HCT116 (cell line): ENCODE measurements at regions not wholly inside any gene's neighbourhood (a gene's known extent, or its start where the extent isn't known, plus 50 kb on each side); places are given as distances from the start of the nearest gene placed in this dataset.

ENCODE experiments used
- ATAC-seq: fragments of 200-7000 bp; cut with Tn5 transposase; 2 replicates; pipeline ENCODE4 v1.9.1; 2020; ENCODE audit warnings: mild to moderate bottlenecking, moderate library complexity
- BruUV-seq: library from RNA; stranded (reverse); fragments of 400-500 nt; replicated peaks from 2 replicates; lab custom pipeline; 2021; lab: Mats Ljungman, UMichigan
- CTCF ChIA-PET: fragments of 300-600 bp; sonication (Branson Sonifier 250); formaldehyde crosslinking; loops from one replicate; lab custom pipeline; 2021; ENCODE audit warnings: antibody characterized with exemption; lab: Charles Lee
- POLR2A ChIA-PET: fragments of 300-600, 350-600 bp; sonication (Branson Sonifier 250); formaldehyde crosslinking; loops from one replicate; lab custom pipeline; 2021; ENCODE audit warnings: antibody characterized with exemption; lab: Charles Lee
- RAD21 ChIA-PET, 2 experiments: fragments of 300-600 bp; sonication (Branson Sonifier 250); formaldehyde crosslinking; loops; one replicate each; lab custom pipeline; 2023; ENCODE audit warnings: low total read pairs in 2 of 2; ENCODE audit not compliant: uncharacterized antibody in 2 of 2, unreplicated experiment in 2 of 2, low non-redundant PET in 1 of 2; lab: Charles Lee
- DNase-seq: peaks from one replicate; pipeline ENCODE4 v3.0.0-alpha.2; 2010; ENCODE audit warnings: low read depth, low spot score
- H2AFZ ChIP-seq: fragments of 200-600 bp; shearing (Covaris generic), sonication (generic); 2 replicates; pipeline ENCODE4 v1.6.1; 2017; ENCODE audit warnings: low read depth, mixed run types, mixed read lengths, antibody characterized with exemption, low read length; ENCODE audit not compliant: poor library complexity, severe bottlenecking
- H3K27ac ChIP-seq: 2 replicates; pipeline ENCODE4 v1.5.1; 2012; ENCODE audit warnings: low read depth, low read length
- H3K27me3 ChIP-seq: fragments of 200-600 bp; sonication (generic); 2 replicates; pipeline ENCODE4 v1.6.1; 2016; ENCODE audit warnings: mixed run types, low read length, mixed read lengths; ENCODE audit not compliant: insufficient read depth
- H3K36me3 ChIP-seq, 2 experiments: fragments of 200-500 bp in 1 of 2; fragments of 200-600 bp in 1 of 2; sonication (Bioruptor generic) in 1 of 2; sonication (generic) in 1 of 2; 2 replicates each; pipeline versions ENCODE4 v1.5.1 to v1.6.1; 2014 to 2016; ENCODE audit warnings: low read length in 2 of 2, inconsistent platforms in 1 of 2, mixed read lengths in 1 of 2, mixed run types in 1 of 2; ENCODE audit not compliant: insufficient read depth in 2 of 2, control insufficient read depth in 1 of 2
- H3K4me1 ChIP-seq, 2 experiments: fragments of 200-600 bp in 1 of 2; sonication (generic) in 1 of 2; 2 replicates each; pipeline versions ENCODE4 v1.5.1 to v1.6.1; 2012 to 2017; ENCODE audit warnings: low read length in 2 of 2, inconsistent platforms in 1 of 2, mild to moderate bottlenecking in 1 of 2, mixed read lengths in 1 of 2, mixed run types in 1 of 2, moderate library complexity in 1 of 2; ENCODE audit not compliant: insufficient read depth in 2 of 2, control insufficient read depth in 1 of 2
- H3K4me2 ChIP-seq: fragments of 200-600 bp; sonication (generic); 2 replicates; pipeline ENCODE4 v1.6.1; 2017; ENCODE audit warnings: mixed run types, low read length, mixed read lengths
- H3K4me3 ChIP-seq, 2 experiments: fragments of 200-600 bp in 1 of 2; sonication (generic) in 1 of 2; replicated peaks in 1 of 2; 2 replicates each; pipeline ENCODE4 v1.5.1; 2011 to 2016; ENCODE audit warnings: low read length in 2 of 2, control low read depth in 1 of 2, low read depth in 1 of 2, mild to moderate bottlenecking in 1 of 2, mixed read lengths in 1 of 2, mixed run types in 1 of 2
- H3K79me2 ChIP-seq: fragments of 200-600 bp; sonication (generic); 2 replicates; pipeline ENCODE4 v1.6.1; 2017; ENCODE audit warnings: mild to moderate bottlenecking, mixed run types, low read length, moderate library complexity, mixed read lengths; ENCODE audit not compliant: insufficient read depth
- H3K9ac ChIP-seq: fragments of 200-600 bp; sonication (generic); 2 replicates; pipeline ENCODE4 v1.6.1; 2016; ENCODE audit warnings: low read length, mixed read lengths
- H3K9me2 ChIP-seq: fragments of 200-600 bp; sonication (generic), shearing (Covaris generic); 2 replicates; pipeline ENCODE4 v1.6.1; 2017; ENCODE audit warnings: mixed run types, mild to moderate bottlenecking, moderate library complexity; ENCODE audit not compliant: insufficient read depth
- H3K9me3 ChIP-seq, 2 experiments: fragments of 200-500 bp in 1 of 2; fragments of 200-600 bp in 1 of 2; sonication (Bioruptor generic) in 1 of 2; sonication (generic) in 1 of 2; 2 replicates each; pipeline ENCODE4 v1.6.1; 2014 to 2017; ENCODE audit warnings: low read length in 2 of 2, mixed read lengths in 2 of 2, inconsistent platforms in 1 of 2, low read depth in 1 of 2, mild to moderate bottlenecking in 1 of 2, mixed run types in 1 of 2, moderate library complexity in 1 of 2; ENCODE audit not compliant: control insufficient read depth in 1 of 2, insufficient read depth in 1 of 2
- H4K20me1 ChIP-seq: fragments of 200-600 bp; sonication (generic), shearing (Covaris generic); 2 replicates; pipeline ENCODE4 v1.6.1; 2017; ENCODE audit warnings: mixed run types, mild to moderate bottlenecking, moderate library complexity; ENCODE audit not compliant: insufficient read depth
- CBX3 ChIP-seq: IDR thresholded peaks from 2 replicates; pipeline ENCODE4 v1.6.1; 2012; ENCODE audit warnings: low read depth
- EGR1 ChIP-seq: IDR thresholded peaks from 2 replicates; pipeline ENCODE4 v1.6.1; 2012; ENCODE audit warnings: low read depth
- ELF1 ChIP-seq: IDR thresholded peaks from 2 replicates; pipeline ENCODE4 v1.6.1; 2012; ENCODE audit warnings: low read depth, borderline replicate concordance
- EZH2phosphoT487 ChIP-seq: fragments of 200-600 bp; IDR thresholded peaks from 2 replicates; pipeline ENCODE4 v1.6.1; 2018; ENCODE audit warnings: antibody characterized with exemption, borderline replicate concordance
- FOSL1 ChIP-seq: IDR thresholded peaks from 2 replicates; pipeline ENCODE4 v1.6.1; 2012; ENCODE audit warnings: low read depth
- JUND ChIP-seq: IDR thresholded peaks from 2 replicates; pipeline ENCODE4 v1.6.1; 2012
- POLR2A ChIP-seq: IDR thresholded peaks from 2 replicates; pipeline ENCODE4 v1.7.0; 2011; ENCODE audit warnings: borderline replicate concordance; ENCODE audit not compliant: insufficient read depth, insufficient read length; ENCODE audit errors: extremely low read depth
- POLR2AphosphoS5 ChIP-seq: IDR thresholded peaks from 2 replicates; pipeline ENCODE4 v1.6.1; 2011; ENCODE audit warnings: mild to moderate bottlenecking, low read depth, low read length, moderate library complexity
- RAD21 ChIP-seq: IDR thresholded peaks from 2 replicates; pipeline ENCODE4 v1.6.1; 2012; ENCODE audit warnings: low read depth, mild to moderate bottlenecking
- SIN3A ChIP-seq: IDR thresholded peaks from 2 replicates; pipeline ENCODE4 v1.6.1; 2012; ENCODE audit warnings: low read depth
- SRF ChIP-seq: IDR thresholded peaks from 2 replicates; pipeline ENCODE4 v1.6.1; 2012; ENCODE audit warnings: low read depth
- TCF7L2 ChIP-seq: IDR thresholded peaks from 2 replicates; pipeline ENCODE4 v1.7.0; 2011; ENCODE audit warnings: borderline replicate concordance, inconsistent platforms; ENCODE audit not compliant: insufficient read depth, insufficient read length; ENCODE audit errors: extremely low read depth
- YY1 ChIP-seq: IDR thresholded peaks from 2 replicates; pipeline ENCODE4 v1.6.1; 2011; ENCODE audit warnings: low read length, low read depth, moderate library complexity, mild to moderate bottlenecking; ENCODE audit not compliant: insufficient replicate concordance; ENCODE audit errors: extremely low read depth
- ZFX ChIP-seq: fragments of 450-650 bp; IDR thresholded peaks from 2 replicates; pipeline ENCODE4 v1.6.1; 2017
- ZNF274 ChIP-seq: fragments of 200-500 bp; sonication (Bioruptor generic); IDR thresholded peaks from 2 replicates; pipeline ENCODE4 v1.6.1; 2014; ENCODE audit warnings: mild to moderate bottlenecking, low read depth, low read length, inconsistent platforms
- intact Hi-C: fragments of 100-400 bp; cut with micrococcal nuclease; formaldehyde crosslinking; loops from 2 replicates; pipeline ENCODE4 v1.10.0; 2022
- TF ChIP-seq, protein P1 (sequence below): IDR thresholded peaks from 2 replicates; pipeline ENCODE4 v1.6.1; 2012
- TF ChIP-seq, protein P2 (sequence below): IDR thresholded peaks from 2 replicates; pipeline ENCODE4 v1.6.1; 2011; ENCODE audit warnings: mild to moderate bottlenecking, low read length, moderate library complexity; ENCODE audit not compliant: insufficient replicate concordance; ENCODE audit errors: extremely low read depth
- TF ChIP-seq, protein P3 (sequence below): IDR thresholded peaks from 2 replicates; pipeline ENCODE4 v1.6.1; 2012; ENCODE audit warnings: low read depth

DNA sequence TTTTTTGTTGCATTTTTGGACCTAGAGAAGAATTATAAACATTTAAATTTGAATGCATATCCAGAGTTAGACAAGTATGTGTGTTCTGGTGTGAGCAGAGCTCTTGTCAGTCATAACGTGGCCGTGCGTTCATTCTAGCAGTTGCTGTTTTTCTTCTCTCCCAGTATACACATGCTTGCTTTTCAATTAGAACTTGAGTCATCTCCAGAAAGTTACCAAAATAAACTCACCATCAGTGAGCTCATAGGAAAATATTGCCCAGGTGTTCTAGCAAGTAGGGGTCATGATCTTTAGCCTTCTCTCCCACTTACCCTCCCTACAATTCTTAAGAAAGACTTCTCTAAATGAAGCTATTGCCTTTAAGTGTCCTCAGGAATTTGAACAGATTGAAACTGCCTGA lies 247.5 kb upstream of the TUT7 start:
- BruUV-seq, result no TSS peak
- Histone ChIP-seq H3K79me2 (no peaks in the 10 kb centered on the region), H2AFZ (no peak overlapping the region), H3K9ac (no peak overlapping the region), H4K20me1 (no peaks in the 10 kb centered on the region), H3K27ac (no peak overlapping the region), H3K36me3 (no peaks in the 10 kb centered on the region), H3K9me2 (no peaks in the 10 kb centered on the region), H3K4me2 (no peak overlapping the region), H3K27me3 (peaks cover 65% of the 10 kb centered on the region), H3K4me1 (no peaks in the 10 kb centered on the region), H3K9me3 (no peaks in the 10 kb centered on the region), H3K4me3 (no peak overlapping the region)
- ATAC-seq (no peak), DNase-seq (no peak)
- TF ChIP-seq, protein P1, sequence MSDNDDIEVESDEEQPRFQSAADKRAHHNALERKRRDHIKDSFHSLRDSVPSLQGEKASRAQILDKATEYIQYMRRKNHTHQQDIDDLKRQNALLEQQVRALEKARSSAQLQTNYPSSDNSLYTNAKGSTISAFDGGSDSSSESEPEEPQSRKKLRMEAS, result no peak
- no peak for TF ChIP-seq RAD21
- no peak for TF ChIP-seq FOSL1
- TF ChIP-seq SIN3A, result no peak
- TF ChIP-seq ELF1, result no peak
- TF ChIP-seq JUND, result no peak
- TF ChIP-seq TCF7L2, result no peak
- no peak for TF ChIP-seq ZFX
- no peak for TF ChIP-seq YY1
- no peak for TF ChIP-seq EZH2phosphoT487
- TF ChIP-seq POLR2A, result no peak
- TF ChIP-seq CBX3, result no peak
- no peak for TF ChIP-seq SRF
- no peak for TF ChIP-seq ZNF274
- TF ChIP-seq POLR2AphosphoS5, result no peak
- TF ChIP-seq, protein P2, sequence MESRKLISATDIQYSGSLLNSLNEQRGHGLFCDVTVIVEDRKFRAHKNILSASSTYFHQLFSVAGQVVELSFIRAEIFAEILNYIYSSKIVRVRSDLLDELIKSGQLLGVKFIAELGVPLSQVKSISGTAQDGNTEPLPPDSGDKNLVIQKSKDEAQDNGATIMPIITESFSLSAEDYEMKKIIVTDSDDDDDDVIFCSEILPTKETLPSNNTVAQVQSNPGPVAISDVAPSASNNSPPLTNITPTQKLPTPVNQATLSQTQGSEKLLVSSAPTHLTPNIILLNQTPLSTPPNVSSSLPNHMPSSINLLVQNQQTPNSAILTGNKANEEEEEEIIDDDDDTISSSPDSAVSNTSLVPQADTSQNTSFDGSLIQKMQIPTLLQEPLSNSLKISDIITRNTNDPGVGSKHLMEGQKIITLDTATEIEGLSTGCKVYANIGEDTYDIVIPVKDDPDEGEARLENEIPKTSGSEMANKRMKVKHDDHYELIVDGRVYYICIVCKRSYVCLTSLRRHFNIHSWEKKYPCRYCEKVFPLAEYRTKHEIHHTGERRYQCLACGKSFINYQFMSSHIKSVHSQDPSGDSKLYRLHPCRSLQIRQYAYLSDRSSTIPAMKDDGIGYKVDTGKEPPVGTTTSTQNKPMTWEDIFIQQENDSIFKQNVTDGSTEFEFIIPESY, result no peak
- TF ChIP-seq EGR1, result no peak
- TF ChIP-seq, protein P3, sequence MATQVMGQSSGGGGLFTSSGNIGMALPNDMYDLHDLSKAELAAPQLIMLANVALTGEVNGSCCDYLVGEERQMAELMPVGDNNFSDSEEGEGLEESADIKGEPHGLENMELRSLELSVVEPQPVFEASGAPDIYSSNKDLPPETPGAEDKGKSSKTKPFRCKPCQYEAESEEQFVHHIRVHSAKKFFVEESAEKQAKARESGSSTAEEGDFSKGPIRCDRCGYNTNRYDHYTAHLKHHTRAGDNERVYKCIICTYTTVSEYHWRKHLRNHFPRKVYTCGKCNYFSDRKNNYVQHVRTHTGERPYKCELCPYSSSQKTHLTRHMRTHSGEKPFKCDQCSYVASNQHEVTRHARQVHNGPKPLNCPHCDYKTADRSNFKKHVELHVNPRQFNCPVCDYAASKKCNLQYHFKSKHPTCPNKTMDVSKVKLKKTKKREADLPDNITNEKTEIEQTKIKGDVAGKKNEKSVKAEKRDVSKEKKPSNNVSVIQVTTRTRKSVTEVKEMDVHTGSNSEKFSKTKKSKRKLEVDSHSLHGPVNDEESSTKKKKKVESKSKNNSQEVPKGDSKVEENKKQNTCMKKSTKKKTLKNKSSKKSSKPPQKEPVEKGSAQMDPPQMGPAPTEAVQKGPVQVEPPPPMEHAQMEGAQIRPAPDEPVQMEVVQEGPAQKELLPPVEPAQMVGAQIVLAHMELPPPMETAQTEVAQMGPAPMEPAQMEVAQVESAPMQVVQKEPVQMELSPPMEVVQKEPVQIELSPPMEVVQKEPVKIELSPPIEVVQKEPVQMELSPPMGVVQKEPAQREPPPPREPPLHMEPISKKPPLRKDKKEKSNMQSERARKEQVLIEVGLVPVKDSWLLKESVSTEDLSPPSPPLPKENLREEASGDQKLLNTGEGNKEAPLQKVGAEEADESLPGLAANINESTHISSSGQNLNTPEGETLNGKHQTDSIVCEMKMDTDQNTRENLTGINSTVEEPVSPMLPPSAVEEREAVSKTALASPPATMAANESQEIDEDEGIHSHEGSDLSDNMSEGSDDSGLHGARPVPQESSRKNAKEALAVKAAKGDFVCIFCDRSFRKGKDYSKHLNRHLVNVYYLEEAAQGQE, result no peak
- ChIA-PET POLR2A (no interaction called here), CTCF (interaction anchor here (1.4 kb wide), 1 partner anchor 14 kb away, joined by 3 read pairs; no protein-coding TSS in a partner anchor), RAD21 (no interaction called here)
- intact Hi-C loops, result no loop called here
